Psoas muscle (tissue), 7 donors: ENCODE measurements at regions not wholly inside any gene's neighbourhood (a gene's known extent, or its start where the extent isn't known, plus 50 kb on each side); places are given as distances from the start of the nearest gene placed in this dataset.

Experiments
- ATAC-seq, 4 donors: fragments of 200-7000 bp; cut with Tn5 transposase; one replicate each; pipeline ENCODE4 v1.9.1; 2020; ENCODE audit warnings: moderate library complexity in 3 of 4, mild to moderate bottlenecking in 2 of 4
- DNase-seq, 2 donors: peaks; one replicate each; pipeline ENCODE4 v3.0.0-alpha.2; 2020
- H3K27ac ChIP-seq: fragments of 200-600 bp; one replicate; pipeline ENCODE4 v1.8.0; 2022
- H3K27me3 ChIP-seq, 3 donors: fragments of 200-600 bp in 1 of 3; one replicate each; pipeline versions ENCODE4 v1.6.1 to v1.8.0; 2013 to 2022; ENCODE audit warnings: low read length in 2 of 3, mild to moderate bottlenecking in 2 of 3, moderate library complexity in 1 of 3; ENCODE audit not compliant: insufficient read depth in 3 of 3
- H3K36me3 ChIP-seq, 2 donors: fragments of 200-600 bp in 1 of 2; one replicate each; pipeline versions ENCODE4 v1.6.1 to v1.8.0; 2013 to 2022; ENCODE audit warnings: low read depth in 1 of 2, mild to moderate bottlenecking in 1 of 2, moderate library complexity in 1 of 2; ENCODE audit not compliant: insufficient read depth in 1 of 2
- H3K4me1 ChIP-seq: fragments of 200-600 bp; one replicate; pipeline ENCODE4 v1.8.0; 2022
- H3K4me3 ChIP-seq: fragments of 200-600 bp; one replicate; pipeline ENCODE4 v1.8.0; 2022; ENCODE audit warnings: mild to moderate bottlenecking
- H3K9me3 ChIP-seq: fragments of 200-600 bp; one replicate; pipeline ENCODE4 v1.8.0; 2022
- WGBS, 3 donors: extraction: QIAGEN DNeasy Blood & Tissue Kit; methylation state at CpG; one replicate each; pipeline versions ENCODE4 v1.1.6 to v1.1.7; 2013; 5-methylcytosine and 5-hydroxymethylcytosine counted together
- intact Hi-C, 2 donors: fragments of 100-400 bp; cut with DNase I; formaldehyde crosslinking; loops; one replicate each; pipeline versions ENCODE4 v1.11.0 to v1.14.2; 2022
- TF ChIP-seq, protein P1 (sequence below): fragments of 200-600 bp; IDR thresholded peaks from one replicate; pipeline ENCODE4 v1.8.0; 2022; ENCODE audit warnings: antibody characterized with exemption
- donor health status: healthy with polysubstance abuse.
- donor health status: DM: no; HTN: no; CAD: no; lungs with moderate emphysema.
- donor health status: Bipolar disorder and iron deficiency.
- donor health status: healthy.
- donor health status: DM: yes; HTN: yes; CAD: no.
- donor health status: DM: no; HTN: no; CAD: no.
- donor health status: DM: yes; HTN: yes; CAD: no.

DNA sequence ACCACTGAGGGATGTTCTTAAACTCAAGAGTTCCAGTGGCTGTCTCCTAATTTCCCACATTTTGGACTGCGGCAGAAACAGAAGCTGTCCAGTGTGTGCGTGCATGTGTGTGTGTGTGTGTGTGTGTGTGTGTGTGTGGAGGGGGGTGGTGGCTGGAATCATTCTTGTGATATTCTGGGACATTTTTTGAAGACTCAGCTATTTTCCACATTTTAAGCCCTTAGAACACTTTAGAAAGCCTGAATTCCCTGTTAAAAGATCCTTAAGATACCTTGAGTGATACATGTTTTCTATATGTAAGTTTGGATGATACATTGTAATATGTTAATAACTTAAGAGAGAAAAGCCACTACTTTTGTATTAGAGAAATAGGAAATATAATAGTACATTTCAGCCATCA, 636.4 kb downstream of the PLPP3 start:
- no peak overlapping the region for H3K4me3 ChIP-seq
- TF ChIP-seq, protein P1, sequence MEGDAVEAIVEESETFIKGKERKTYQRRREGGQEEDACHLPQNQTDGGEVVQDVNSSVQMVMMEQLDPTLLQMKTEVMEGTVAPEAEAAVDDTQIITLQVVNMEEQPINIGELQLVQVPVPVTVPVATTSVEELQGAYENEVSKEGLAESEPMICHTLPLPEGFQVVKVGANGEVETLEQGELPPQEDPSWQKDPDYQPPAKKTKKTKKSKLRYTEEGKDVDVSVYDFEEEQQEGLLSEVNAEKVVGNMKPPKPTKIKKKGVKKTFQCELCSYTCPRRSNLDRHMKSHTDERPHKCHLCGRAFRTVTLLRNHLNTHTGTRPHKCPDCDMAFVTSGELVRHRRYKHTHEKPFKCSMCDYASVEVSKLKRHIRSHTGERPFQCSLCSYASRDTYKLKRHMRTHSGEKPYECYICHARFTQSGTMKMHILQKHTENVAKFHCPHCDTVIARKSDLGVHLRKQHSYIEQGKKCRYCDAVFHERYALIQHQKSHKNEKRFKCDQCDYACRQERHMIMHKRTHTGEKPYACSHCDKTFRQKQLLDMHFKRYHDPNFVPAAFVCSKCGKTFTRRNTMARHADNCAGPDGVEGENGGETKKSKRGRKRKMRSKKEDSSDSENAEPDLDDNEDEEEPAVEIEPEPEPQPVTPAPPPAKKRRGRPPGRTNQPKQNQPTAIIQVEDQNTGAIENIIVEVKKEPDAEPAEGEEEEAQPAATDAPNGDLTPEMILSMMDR: no peak
- H3K27me3 ChIP-seq: no peaks in the 10 kb centered on the region
- H3K9me3 ChIP-seq: no peaks in the 10 kb centered on the region
- ATAC-seq: no peak
- intact Hi-C loops: no loop called here
- no peak for DNase-seq
- H3K36me3 ChIP-seq: no peaks in the 10 kb centered on the region
- H3K4me1 ChIP-seq: no peaks in the 10 kb centered on the region
- no peak overlapping the region for H3K27ac ChIP-seq
- WGBS, 3 donors: 64 to 86% (median 76%) methylated on average over 2 of the region's 2 CpGs

DNA sequence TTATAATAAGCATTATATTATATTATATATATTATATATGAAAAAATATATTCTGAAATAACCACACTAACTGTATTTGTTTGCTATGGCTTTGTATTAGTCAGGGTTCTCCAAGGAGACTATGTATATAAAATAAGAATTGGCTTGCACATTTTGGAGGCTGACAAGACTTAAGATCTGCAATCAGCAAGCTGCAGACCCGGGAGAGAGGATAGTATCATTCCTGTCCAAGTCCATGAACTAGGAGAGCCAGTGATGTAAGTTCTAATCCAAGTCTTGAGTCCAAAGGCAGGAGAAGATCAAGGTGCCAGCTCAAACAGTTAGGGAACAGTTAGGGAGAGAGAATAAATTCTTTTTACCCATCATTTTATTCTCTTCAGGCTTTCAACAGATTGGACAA, 639.5 kb downstream of the PLPP3 start:
- Histone ChIP-seq H3K36me3 (no peaks in the 10 kb centered on the region), H3K4me1 (no peaks in the 10 kb centered on the region), H3K27me3 (no peaks in the 10 kb centered on the region), H3K4me3 (no peak overlapping the region), H3K27ac (no peak overlapping the region), H3K9me3 (no peaks in the 10 kb centered on the region)
- no peak for DNase-seq
- intact Hi-C loops: no loop called here
- 59 to 66% (median 59%) methylated on average over 1 of the region's 1 CpG for WGBS, 3 donors
- no peak for ATAC-seq
- TF ChIP-seq, protein P1: no peak

DNA sequence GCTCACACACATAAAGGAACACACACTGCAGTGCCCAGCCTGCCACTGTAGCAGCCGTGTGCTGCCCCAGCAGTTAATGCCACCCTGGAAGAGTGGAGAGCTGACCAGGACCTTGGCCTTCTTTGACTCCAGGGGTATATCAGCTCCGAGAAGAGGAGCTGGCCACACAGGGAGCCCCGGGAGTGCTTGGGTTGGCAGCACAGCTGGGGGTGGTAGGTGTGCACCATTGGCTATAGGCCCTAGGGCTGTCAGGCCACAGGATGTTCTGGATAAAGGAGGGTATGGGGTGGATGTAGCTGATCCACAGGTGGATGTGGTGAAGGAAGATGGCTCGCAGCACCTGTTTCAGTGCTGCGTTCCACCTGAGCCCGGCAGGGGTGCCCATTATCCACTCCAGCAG, 640.5 kb downstream of the PLPP3 start:
- H3K4me3 ChIP-seq: no peak overlapping the region
- intact Hi-C loops: no loop called here
- TF ChIP-seq, protein P1: no peak
- no peaks in the 10 kb centered on the region for H3K27me3 ChIP-seq
- H3K27ac ChIP-seq: no peak overlapping the region
- DNase-seq: no peak
- no peaks in the 10 kb centered on the region for H3K36me3 ChIP-seq
- no peaks in the 10 kb centered on the region for H3K9me3 ChIP-seq
- ATAC-seq: no peak
- 89 to 91% (median 91%) methylated on average over 6 of the region's 6 CpGs for WGBS, 3 donors
- H3K4me1 ChIP-seq: no peaks in the 10 kb centered on the region

DNA sequence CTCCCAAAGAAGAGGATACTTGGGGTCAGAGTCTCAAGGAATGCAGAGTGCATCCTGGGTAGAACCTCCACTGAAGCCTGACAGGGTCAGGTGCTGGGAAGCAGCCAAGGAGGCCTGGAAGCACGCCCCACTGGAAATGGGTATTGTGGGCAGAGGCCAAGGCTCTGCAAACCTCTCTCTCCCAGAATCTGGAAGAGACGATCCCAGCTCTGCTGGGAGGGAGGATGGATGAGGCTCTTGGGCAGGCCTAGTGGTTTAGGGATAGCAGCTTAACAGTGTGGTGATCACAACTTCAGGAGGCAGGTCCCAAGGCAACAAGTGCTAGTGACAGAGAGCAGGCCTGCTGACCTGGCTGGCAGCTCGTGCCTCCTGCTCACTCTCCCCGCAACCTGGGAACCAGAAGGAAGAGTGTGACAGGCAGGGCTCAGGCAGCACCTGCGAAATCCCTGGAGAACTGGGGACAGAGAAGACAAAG, 641.0 kb downstream of the PLPP3 start:
- TF ChIP-seq, protein P1: no peak
- Histone ChIP-seq H3K27ac (no peak overlapping the region), H3K9me3 (no peaks in the 10 kb centered on the region), H3K27me3 (no peaks in the 10 kb centered on the region), H3K36me3 (no peaks in the 10 kb centered on the region), H3K4me3 (no peak overlapping the region), H3K4me1 (no peaks in the 10 kb centered on the region)
- WGBS, 3 donors: 55 to 68% (median 57%) methylated on average over 5 of the region's 5 CpGs
- ATAC-seq: no peak
- intact Hi-C loops: no loop called here
- DNase-seq: no peak

DNA sequence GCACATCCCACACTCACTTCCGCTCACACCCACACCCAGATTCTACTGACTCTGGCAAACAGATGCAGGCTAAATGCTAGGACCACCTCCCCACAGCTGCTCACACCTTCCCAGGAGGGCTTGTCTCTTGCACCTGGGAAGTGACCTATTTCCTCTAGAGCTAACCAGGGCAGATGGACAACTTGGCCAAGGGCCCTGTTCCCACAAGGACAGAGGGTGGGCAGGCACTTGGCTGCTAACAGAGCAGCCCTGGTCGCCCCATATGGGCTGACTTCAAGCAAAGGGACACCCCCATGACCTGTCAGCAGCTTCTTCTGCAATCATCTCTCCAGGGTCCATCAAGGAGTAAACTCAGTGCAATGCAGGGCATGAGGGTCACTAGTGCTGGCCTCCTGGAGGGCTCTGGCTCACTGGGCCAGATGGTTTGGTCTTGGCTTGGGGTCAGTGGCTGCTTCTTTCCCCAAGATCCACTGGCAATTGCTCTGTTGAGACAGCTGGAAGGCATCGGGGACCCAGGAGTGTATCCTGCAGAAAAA, 641.5 kb downstream of the PLPP3 start:
- ATAC-seq: no peak
- 66 to 77% (median 68%) methylated on average over 3 of the region's 3 CpGs for WGBS, 3 donors
- H3K9me3 ChIP-seq: no peaks in the 10 kb centered on the region
- no peak overlapping the region for H3K27ac ChIP-seq
- no peak for DNase-seq
- H3K4me1 ChIP-seq: no peaks in the 10 kb centered on the region
- no peaks in the 10 kb centered on the region for H3K27me3 ChIP-seq
- TF ChIP-seq, protein P1: no peak
- H3K4me3 ChIP-seq: no peak overlapping the region
- intact Hi-C loops: no loop called here
- H3K36me3 ChIP-seq: no peaks in the 10 kb centered on the region
